ENCODE measurements at regions not wholly inside any gene's neighbourhood (a gene's known extent, or its start where the extent isn't known, plus 50 kb on each side); places are given as distances from the start of the nearest gene placed in this dataset.
A peak's percentile ranks its signal among the peaks of the same experiment; 100 is the strongest.

DNA sequence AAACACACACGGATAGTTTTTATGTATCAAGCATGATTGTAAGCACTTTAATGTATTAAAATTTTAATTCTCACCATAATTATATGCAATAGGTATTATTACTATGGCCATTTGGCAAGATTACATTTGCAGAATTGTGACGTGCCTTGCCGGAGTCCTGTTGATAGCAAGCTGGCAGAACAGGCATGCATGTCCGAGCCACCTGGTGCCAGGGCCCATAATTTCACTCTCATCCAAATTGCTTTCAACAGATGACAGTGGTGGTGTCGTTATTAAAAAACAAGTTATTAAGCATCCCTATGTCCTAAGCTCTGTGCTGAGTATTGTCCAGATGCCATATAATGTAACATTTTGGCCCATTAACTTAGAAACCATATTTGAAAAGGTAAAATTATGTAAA is 374.3 kb downstream of the FOXO1 start:
- DNase-seq = no peak
- CTCF ChIA-PET = no interaction called here
- H3K4me1 Mint-ChIP-seq = no peaks in the 10 kb centered on the region
- no peak overlapping the region for H3K4me3 Mint-ChIP-seq
- peaks cover 8% of the 10 kb centered on the region for H3K9me3 Mint-ChIP-seq (ENCODE audit: low read depth)
- no peaks in the 10 kb centered on the region for H3K27me3 Mint-ChIP-seq
- H3K36me3 Mint-ChIP-seq = peaks cover 1% of the 10 kb centered on the region
- no peak overlapping the region for H3K27ac Mint-ChIP-seq
- ATAC-seq = no peak

DNA sequence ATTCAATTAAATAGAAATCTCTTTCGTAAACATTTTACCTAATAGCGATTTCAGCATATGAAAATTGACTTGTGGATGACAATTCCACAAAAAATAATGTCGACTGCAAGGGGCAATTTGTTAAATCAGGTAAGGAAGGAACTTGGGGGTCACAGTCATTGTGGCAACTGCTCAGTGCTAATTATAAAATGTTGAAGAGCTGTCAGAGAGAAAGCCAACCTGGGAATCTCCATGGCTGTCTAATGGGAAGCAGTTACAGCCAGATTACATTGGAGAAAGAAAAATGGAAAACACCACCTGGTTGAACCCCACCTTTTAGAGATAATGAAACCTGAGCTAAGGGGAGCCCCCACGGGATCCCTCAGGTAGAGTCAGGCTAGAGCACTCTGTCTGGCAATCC is 373.9 kb downstream of the FOXO1 start:
- H3K27me3 Mint-ChIP-seq = no peaks in the 10 kb centered on the region
- no peak overlapping the region for H3K4me3 Mint-ChIP-seq
- no peak for ATAC-seq
- H3K9me3 Mint-ChIP-seq (ENCODE audit: low read depth) = peaks cover 8% of the 10 kb centered on the region
- H3K4me1 Mint-ChIP-seq = no peaks in the 10 kb centered on the region
- DNase-seq = no peak
- H3K36me3 Mint-ChIP-seq = peaks cover 1% of the 10 kb centered on the region
- no peak overlapping the region for H3K27ac Mint-ChIP-seq
- CTCF ChIA-PET = no interaction called here

DNA sequence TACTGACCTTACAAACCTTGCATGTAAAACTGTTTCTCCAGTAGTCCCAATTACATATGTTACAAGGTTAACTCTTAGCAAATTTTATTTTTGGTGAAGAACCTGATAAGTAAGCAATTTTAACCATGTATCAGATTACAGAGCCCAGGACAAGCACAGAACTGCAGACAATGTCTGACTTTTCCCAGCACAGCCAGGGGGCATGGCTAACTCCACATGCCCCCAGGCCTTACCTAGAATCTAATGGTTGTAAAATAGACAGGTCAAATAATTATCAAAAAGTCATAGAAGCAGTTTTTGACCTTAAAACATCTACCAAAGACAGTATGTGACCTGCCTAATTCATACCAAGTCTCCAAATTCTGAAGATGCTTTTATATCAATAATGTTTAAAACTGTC is 364.1 kb downstream of the FOXO1 start:
- CTCF ChIA-PET = no interaction called here
- H3K36me3 Mint-ChIP-seq = peaks cover 19% of the 10 kb centered on the region

DNA sequence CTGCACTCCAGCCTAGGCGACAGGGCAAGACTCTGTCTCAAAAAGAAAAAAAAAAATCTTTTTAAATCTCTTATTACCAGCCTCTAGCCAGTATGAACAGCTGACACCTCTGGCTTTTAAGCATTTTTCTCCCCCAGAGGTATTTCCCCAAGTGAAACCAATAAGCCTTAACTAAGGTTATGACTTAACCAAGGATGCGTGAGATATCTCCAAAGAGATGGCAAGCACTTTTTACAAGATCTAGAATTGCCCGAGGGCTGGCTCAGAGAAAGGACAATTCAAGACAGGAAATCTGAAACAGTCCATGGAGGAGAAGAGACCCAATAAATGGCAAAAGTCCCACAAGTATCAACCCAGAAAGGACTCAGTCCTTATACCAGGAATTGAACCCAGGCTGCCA is 362.1 kb downstream of the FOXO1 start:
- CTCF ChIA-PET = no interaction called here
- peaks cover 25% of the 10 kb centered on the region for H3K9me3 Mint-ChIP-seq (ENCODE audit: low read depth)

More for the DNA sequence above, 364.1 kb downstream of the FOXO1 start:
- Mint-ChIP-seq H3K9me3 (ENCODE audit: low read depth) (peaks cover 25% of the 10 kb centered on the region), H3K4me1 (peaks cover 3% of the 10 kb centered on the region), H3K4me3 (no peak overlapping the region), H3K27me3 (no peaks in the 10 kb centered on the region), H3K27ac (no peak overlapping the region)
- ATAC-seq = no peak
- DNase-seq = no peak

DNA sequence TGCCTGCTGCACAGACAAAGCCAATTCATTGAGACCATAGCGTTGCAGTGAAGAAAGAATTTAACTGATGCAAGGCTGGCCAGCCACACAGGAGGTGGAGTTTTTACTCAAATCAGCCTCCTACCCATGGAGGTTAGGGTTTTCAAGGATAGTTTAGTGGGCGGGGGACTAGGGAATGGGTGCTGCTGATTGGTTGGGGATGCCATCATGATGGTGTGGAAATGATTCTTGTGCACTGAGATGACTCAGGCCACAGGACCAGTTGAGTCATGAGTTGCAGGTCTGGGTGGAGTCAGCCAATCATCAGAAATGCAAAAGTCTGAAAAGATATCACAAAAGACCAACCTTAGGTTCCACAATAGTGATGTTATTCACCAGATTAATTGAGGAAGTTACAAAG is 359.6 kb downstream of the FOXO1 start:
- CTCF ChIA-PET = interaction anchor here (1.4 kb wide), 1 partner anchor 13 kb away, joined by 3 read pairs; no protein-coding TSS in a partner anchor
- ATAC-seq = peak; percentile 58
- no peak overlapping the region for H3K4me3 Mint-ChIP-seq

More for the DNA sequence above, 362.1 kb downstream of the FOXO1 start:
- no peaks in the 10 kb centered on the region for H3K27me3 Mint-ChIP-seq
- DNase-seq (no peak), ATAC-seq (no peak)
- peaks cover 24% of the 10 kb centered on the region for H3K36me3 Mint-ChIP-seq
- no peak overlapping the region for H3K27ac Mint-ChIP-seq
- H3K4me1 Mint-ChIP-seq = peaks cover 3% of the 10 kb centered on the region
- no peak overlapping the region for H3K4me3 Mint-ChIP-seq

DNA sequence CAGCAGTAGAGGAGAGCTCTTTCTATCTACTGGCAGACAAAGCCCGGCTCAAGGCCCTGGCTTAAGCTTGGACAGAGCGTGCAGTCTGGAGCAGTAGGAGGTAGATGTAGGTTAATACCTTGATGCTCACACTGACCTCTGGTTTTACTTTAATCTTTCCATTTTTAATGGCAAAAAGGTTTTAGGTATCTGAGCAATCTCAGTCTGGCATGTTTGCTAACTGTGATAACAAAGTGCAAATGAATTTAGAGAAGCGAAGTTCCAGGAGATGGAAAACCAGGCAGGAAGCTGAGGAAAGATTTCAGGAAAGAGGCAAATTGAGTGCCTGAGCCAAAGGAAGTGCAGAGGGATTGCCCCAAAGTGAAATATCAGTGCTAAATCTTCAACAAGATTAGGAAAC is 356.6 kb downstream of the FOXO1 start:
- no peak for ATAC-seq
- H3K36me3 Mint-ChIP-seq = peaks cover 16% of the 10 kb centered on the region
- H3K4me1 Mint-ChIP-seq = peaks cover 9% of the 10 kb centered on the region
- DNase-seq = no peak
- CTCF ChIA-PET = no interaction called here
- H3K9me3 Mint-ChIP-seq (ENCODE audit: low read depth) = peaks cover 10% of the 10 kb centered on the region
- no peaks in the 10 kb centered on the region for H3K27me3 Mint-ChIP-seq
- H3K4me3 Mint-ChIP-seq = no peak overlapping the region
- no peak overlapping the region for H3K27ac Mint-ChIP-seq

More for the DNA sequence above, 359.6 kb downstream of the FOXO1 start:
- peak; percentile 52 for DNase-seq
- Mint-ChIP-seq H3K36me3 (peaks cover 22% of the 10 kb centered on the region), H3K27me3 (no peaks in the 10 kb centered on the region), H3K27ac (no peak overlapping the region), H3K9me3 (ENCODE audit: low read depth) (peaks cover 19% of the 10 kb centered on the region), H3K4me1 (peaks cover 3% of the 10 kb centered on the region)

DNA sequence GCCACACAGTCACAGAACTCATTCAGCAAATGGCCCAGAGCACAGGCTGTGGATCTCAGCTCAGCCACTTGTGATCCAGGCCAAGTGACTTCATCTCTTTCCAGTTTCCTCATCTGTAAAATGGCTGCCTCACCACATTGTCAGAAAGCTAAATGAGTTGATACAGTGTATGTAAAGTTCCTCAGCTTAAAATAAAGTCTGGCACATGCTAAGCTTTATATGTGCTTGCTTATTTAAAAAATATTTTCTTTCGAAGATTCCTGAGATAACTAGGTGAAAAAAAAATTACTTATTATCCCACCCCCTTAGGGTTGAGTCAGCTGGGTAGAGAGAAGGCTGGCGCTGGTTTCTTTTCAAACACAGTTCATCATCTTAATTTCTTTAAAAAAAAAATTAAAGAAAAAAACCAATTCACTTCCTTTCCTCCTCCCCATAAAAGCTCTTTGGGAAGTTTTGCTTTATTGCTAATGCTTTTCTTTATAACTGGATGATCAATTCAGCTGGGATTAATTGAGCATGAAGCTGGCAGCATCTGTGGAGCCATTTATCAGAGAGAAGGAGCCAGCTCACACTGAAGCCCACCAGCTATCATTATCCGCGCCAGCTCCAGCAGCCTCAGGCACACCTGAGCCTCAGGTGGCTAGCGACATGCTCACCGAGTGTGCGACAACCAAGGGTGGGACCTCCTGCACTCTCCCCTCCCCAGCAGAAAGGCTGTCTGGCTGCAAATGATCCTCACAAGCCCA is 354.9 kb downstream of the FOXO1 start:
- no peak for ATAC-seq
- no peak overlapping the region for H3K27ac Mint-ChIP-seq
- no peaks in the 10 kb centered on the region for H3K27me3 Mint-ChIP-seq
- peaks cover 26% of the 10 kb centered on the region for H3K4me1 Mint-ChIP-seq
- H3K36me3 Mint-ChIP-seq = peaks cover 9% of the 10 kb centered on the region
- no peak overlapping the region for H3K4me3 Mint-ChIP-seq
- DNase-seq = no peak
- H3K9me3 Mint-ChIP-seq (ENCODE audit: low read depth) = no peaks in the 10 kb centered on the region
- CTCF ChIA-PET = no interaction called here

DNA sequence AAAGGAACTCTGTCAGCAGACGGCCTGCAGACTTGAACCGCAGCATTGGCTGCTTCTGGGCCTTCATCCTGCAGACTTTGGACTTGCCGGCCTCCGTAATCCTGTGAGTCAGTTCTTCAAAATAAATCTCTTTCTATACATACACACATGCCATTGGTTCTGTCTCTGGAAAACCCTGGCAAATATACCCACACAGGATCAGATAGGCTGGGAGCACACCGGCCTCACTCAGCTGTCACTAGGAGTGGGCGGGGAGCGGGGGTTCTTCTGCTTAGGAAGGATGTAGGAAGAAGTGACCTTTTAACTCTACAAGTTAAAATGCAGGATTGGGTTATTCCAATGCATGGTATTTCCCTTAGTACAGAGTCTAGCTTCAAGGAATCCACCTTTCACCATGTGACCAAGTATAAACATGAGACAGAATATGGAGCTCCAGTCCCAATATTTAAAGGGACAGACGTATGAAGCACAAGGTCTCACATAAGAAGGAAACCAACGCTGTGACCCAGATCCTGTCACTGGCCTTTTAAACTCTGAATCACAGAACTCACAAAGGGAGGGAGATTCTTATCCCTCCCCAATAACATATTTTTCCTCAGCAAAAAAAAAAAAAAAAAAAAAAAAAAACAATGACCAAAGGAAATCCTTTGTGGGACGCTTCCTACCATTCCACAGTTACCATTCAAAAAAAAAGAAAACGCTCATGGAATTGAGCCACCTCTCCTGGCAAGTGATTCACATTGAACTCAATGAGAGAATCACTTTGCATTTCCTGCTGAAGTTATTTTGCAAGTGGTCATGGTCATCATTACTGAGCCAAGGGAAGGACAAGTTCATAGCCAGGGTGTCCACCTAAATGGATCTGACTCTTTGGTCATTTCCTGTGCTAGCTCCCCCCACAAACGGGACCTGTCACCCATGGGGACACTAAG is 352.9 kb downstream of the FOXO1 start:
- Mint-ChIP-seq H3K9me3 (ENCODE audit: low read depth) (no peaks in the 10 kb centered on the region), H3K4me1 (peaks cover 37% of the 10 kb centered on the region), H3K27me3 (no peaks in the 10 kb centered on the region), H3K36me3 (no peaks in the 10 kb centered on the region), H3K4me3 (no peak overlapping the region), H3K27ac (no peak overlapping the region)
- DNase-seq (no peak), ATAC-seq (no peak)
- CTCF ChIA-PET = no interaction called here

DNA sequence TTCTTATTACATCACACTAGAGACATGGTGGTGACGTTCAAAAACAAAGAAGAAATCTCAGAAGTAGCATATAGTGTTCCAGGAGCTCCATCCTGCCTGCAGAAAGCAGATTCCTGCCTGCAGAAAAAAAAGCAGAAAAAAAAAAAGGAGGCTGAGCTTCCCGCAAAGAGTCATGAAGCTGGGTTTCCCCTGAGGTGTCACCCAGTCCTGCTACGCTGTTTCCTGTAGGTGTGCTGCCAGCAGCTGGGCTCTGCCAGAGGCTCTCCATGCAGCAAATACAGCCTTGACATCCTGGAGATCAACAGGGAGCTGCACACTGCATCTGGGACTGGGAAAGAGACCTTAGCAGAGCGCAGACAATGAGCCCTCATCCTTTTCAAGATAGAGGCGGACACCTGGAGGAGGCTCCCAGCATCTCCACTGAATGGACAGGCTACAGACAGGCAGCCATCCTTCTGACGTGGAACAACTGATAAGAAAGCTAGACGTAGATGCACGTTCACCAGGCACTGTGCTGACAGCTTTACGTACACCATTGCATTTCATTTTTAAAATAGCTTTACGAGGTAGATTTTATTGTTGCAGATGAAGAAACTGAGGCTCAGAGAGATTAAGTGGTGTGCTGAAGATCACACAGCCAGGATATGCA is 350.9 kb downstream of the FOXO1 start:
- ATAC-seq (peak; percentile 59), DNase-seq (peak; percentile 56)
- no peaks in the 10 kb centered on the region for H3K36me3 Mint-ChIP-seq
- H3K27me3 Mint-ChIP-seq = no peaks in the 10 kb centered on the region
- no peak overlapping the region for H3K27ac Mint-ChIP-seq
- H3K9me3 Mint-ChIP-seq (ENCODE audit: low read depth) = no peaks in the 10 kb centered on the region
- H3K4me1 Mint-ChIP-seq = peaks cover 48% of the 10 kb centered on the region
- CTCF ChIA-PET = interaction anchor here (0.5 to 1.1 kb wide), 3 partner anchors 43 to 754 kb away, joined by 3 to 4 read pairs (median 3); no protein-coding TSS in a partner anchor
- H3K4me3 Mint-ChIP-seq = no peak overlapping the region

DNA sequence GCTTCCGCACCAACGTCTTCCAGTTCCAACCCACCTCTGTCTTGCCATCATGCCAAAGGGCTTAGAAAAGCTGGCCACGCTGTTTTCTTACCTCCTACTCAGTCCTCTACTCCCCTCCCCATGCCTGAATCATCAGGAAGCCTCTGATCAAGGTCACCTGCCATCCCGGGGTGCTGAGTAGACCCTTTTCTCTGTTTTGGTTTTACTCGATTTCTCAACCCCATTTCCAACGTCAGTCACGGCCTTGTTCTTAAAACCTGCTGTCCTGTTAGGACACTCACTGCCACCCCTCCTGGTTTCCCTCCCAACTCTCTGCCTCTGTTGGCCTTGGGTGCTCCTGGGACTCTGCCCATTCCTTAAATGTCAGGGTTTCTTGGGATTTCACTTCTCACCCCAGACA is 350.1 kb downstream of the FOXO1 start:
- ATAC-seq (no peak), DNase-seq (no peak)
- no peak overlapping the region for H3K27ac Mint-ChIP-seq

DNA sequence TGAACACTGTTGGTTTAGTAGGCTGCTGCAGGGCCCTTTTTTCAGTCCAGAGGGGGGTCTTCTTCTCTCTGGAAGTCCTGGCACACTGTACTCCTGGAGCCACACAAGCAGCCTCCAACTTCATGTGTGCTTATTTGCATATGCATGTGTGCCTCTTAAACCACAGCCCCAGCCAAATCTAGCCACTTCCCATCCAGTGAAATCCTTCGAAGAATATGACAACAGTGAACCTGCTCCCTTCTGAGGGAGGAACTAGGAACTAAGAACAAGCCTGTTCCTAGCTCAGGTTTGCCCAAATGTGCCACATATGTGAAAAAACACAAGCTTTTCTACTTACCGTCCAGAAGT is 348.5 kb downstream of the FOXO1 start:
- H3K27ac Mint-ChIP-seq = no peak overlapping the region
- H3K36me3 Mint-ChIP-seq = no peaks in the 10 kb centered on the region
- no peaks in the 10 kb centered on the region for H3K9me3 Mint-ChIP-seq (ENCODE audit: low read depth)
- no peak for ATAC-seq
- H3K4me3 Mint-ChIP-seq = no peak overlapping the region
- peaks cover 49% of the 10 kb centered on the region for H3K4me1 Mint-ChIP-seq
- CTCF ChIA-PET = no interaction called here
- H3K27me3 Mint-ChIP-seq = no peaks in the 10 kb centered on the region
- DNase-seq = peak; percentile 46

More for the DNA sequence above, 350.1 kb downstream of the FOXO1 start:
- H3K27me3 Mint-ChIP-seq = no peaks in the 10 kb centered on the region
- no peak overlapping the region for H3K4me3 Mint-ChIP-seq
- no peaks in the 10 kb centered on the region for H3K9me3 Mint-ChIP-seq (ENCODE audit: low read depth)
- H3K4me1 Mint-ChIP-seq = peaks cover 49% of the 10 kb centered on the region
- no peaks in the 10 kb centered on the region for H3K36me3 Mint-ChIP-seq
- CTCF ChIA-PET = interaction anchor here (1.1 kb wide), 1 partner anchor 169 kb away, joined by 4 read pairs; no protein-coding TSS in a partner anchor

DNA sequence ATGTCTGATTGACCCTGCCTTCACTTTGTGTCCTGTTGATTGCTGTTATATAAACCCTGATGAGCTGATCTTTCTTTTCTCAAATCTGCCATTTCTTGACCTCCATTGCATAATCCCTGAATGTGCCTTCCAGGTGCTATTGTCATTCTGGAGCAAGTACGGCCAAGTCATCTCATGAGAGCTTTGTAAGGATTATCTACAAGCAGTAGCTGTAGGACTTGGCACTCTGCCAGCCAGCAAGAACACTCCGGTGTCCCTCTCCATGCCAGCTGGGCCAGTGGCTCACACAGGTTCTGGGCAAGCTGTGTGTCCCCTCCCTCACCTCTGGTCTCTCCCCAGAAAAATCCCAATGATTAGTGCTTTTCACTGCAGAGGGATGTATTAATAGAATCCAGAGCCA is 348.1 kb downstream of the FOXO1 start:
- DNase-seq (no peak), ATAC-seq (no peak)
- no peak overlapping the region for H3K4me3 Mint-ChIP-seq
- H3K4me1 Mint-ChIP-seq = peaks cover 49% of the 10 kb centered on the region
- CTCF ChIA-PET = no interaction called here
- H3K36me3 Mint-ChIP-seq = peaks cover 3% of the 10 kb centered on the region
- no peaks in the 10 kb centered on the region for H3K27me3 Mint-ChIP-seq
- peaks cover 2% of the 10 kb centered on the region for H3K9me3 Mint-ChIP-seq (ENCODE audit: low read depth)
- no peak overlapping the region for H3K27ac Mint-ChIP-seq

DNA sequence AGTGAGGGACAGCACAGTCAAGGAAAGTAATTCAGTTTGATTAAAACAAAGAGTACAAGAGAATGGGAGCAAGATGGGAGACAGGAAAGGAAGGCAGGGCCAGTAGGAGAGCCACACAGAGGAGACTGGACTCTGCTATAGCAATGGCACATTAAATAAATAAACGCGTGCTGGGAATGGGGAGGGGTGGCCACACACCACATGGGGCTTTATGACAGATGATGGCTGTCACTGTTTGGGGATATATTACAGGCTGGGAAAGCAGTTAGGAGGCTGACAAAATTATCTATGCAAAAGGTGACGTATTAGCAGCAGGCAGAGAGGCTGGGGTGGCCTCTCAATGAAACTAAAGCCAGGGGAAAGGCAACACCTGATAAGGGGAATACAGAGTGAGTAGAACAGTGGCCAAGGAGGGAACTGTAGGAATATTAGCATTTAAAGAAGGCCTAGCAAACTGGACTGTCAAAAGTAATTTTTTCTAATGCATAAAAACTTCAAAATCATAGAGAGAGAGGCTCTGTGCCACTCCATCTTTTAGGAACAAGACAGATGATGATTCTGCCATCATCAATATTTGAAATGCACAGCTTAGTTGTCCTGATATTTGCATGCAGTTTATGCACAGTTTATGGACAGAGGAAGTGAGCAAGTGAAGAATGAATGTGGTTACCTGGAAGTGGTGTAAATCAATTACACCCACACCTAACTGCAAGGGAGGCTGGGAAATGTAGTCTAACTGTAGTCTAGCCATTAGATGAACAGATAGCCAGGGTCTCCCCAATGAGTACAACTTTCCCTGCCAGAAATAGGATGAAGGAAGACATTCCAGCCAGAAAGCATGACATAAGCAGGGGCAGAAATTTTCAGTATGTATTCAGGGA is 346.5 kb downstream of the FOXO1 start:
- H3K27ac Mint-ChIP-seq = no peak overlapping the region

More for the DNA sequence above, 346.5 kb downstream of the FOXO1 start:
- CTCF ChIA-PET = no interaction called here
- ATAC-seq = no peak
- peaks cover 2% of the 10 kb centered on the region for H3K9me3 Mint-ChIP-seq (ENCODE audit: low read depth)
- H3K27me3 Mint-ChIP-seq = no peaks in the 10 kb centered on the region
- peaks cover 42% of the 10 kb centered on the region for H3K4me1 Mint-ChIP-seq
- no peak overlapping the region for H3K4me3 Mint-ChIP-seq
- DNase-seq = no peak
- H3K36me3 Mint-ChIP-seq = peaks cover 9% of the 10 kb centered on the region

Data from activated CD8-positive, alpha-beta memory T cell treated with anti-CD3 and anti-CD28 coated beads, Interleukin-2, amount 10 ng/mL, durations not matched to agents 7 days and 5 days (primary cell).